ENCODE measurements at regions not wholly inside any gene's neighbourhood (a gene's known extent, or its start where the extent isn't known, plus 50 kb on each side); places are given as distances from the start of the nearest gene placed in this dataset.
"Not testable (repeated sequence)": the region's sequence is repeated elsewhere in the genome, so short reads cannot be mapped to it uniquely, and the experiment has no call there.

DNA sequence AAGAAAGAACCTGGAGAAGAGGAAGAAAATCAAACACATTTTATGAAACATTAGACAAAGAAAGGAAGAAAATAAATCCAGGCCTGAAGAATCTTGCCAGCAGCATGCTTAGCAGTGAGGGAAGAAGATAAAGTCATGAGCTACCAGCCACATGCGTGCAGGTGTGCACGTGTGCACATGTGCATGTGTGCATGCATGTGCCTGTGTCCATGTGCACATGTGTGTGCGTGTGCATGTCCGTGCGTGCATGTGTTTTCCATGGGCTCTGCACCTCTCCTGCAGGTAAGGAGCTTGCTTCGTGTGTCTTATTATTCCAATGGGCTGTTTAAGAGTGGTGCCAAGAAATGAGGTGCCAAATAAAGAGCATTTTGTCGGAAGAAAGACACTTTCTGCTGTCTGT lies 322.2 kb downstream of the FGFR2 start:
- CTCF ChIA-PET = no interaction called here
- Mint-ChIP-seq H3K36me3 (ENCODE audit: low read depth) (no peaks in the 10 kb centered on the region), H3K4me3 (no peak overlapping the region), H3K4me1 (ENCODE audit: low read depth) (no peaks in the 10 kb centered on the region), H3K27ac (no peak overlapping the region), H3K27me3 (ENCODE audit: low read depth) (no peaks in the 10 kb centered on the region), H3K9me3 (ENCODE audit: insufficient read depth) (peaks cover 9% of the 10 kb centered on the region)
- no peak for ATAC-seq
- DNase-seq = no peak
- POLR2A ChIA-PET = no interaction called here

DNA sequence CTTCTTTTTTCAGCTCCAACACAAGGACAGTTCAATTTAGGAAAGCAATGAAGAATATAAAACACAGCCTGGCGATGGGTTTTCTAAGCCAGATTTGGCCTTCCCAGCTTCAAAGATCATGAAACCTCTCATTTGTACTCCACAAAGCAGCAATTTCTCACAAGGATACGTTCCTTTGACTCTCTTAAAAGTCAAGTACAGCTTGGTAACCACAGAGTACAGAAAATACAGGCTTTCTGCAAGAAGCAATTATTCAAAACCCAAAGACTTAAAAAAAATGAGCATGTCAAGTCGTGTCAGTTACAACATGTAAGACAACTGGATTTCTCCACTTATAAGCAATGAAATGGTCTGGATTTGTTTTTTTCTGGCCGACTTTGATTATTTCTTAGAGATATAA lies 321.4 kb downstream of the FGFR2 start:
- ChIA-PET CTCF (no interaction called here), POLR2A (no interaction called here)
- H3K4me1 Mint-ChIP-seq (ENCODE audit: low read depth) = no peaks in the 10 kb centered on the region
- DNase-seq (no peak), ATAC-seq (no peak)
- H3K4me3 Mint-ChIP-seq = no peak overlapping the region
- H3K9me3 Mint-ChIP-seq (ENCODE audit: insufficient read depth) = peaks cover 9% of the 10 kb centered on the region
- H3K36me3 Mint-ChIP-seq (ENCODE audit: low read depth) = no peaks in the 10 kb centered on the region
- H3K27me3 Mint-ChIP-seq (ENCODE audit: low read depth) = no peaks in the 10 kb centered on the region
- no peak overlapping the region for H3K27ac Mint-ChIP-seq

DNA sequence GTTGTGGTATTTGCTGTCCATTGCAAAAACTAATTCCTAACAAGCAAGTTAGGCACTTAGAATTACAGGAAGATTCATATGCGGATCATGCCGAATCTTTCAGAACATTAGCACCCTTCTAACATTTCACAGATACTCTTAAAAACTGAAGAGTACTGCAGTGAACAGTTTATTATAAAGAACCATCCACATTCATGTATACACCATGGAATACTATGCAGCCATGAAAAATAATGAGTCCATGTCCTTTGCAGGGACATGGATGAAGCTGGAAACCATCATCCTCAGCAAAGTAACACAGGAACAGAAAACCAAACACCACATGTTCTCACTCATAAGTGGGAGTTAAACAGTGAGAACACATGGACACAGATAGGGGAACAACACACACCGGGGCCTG lies 319.9 kb downstream of the FGFR2 start:
- H3K4me1 Mint-ChIP-seq (ENCODE audit: low read depth); DNase-seq; POLR2A ChIA-PET; H3K27ac Mint-ChIP-seq; H3K27me3 Mint-ChIP-seq (ENCODE audit: low read depth); H3K4me3 Mint-ChIP-seq; ATAC-seq; H3K9me3 Mint-ChIP-seq (ENCODE audit: insufficient read depth); CTCF ChIA-PET; H3K36me3 Mint-ChIP-seq (ENCODE audit: low read depth): not testable (repeated sequence)

DNA sequence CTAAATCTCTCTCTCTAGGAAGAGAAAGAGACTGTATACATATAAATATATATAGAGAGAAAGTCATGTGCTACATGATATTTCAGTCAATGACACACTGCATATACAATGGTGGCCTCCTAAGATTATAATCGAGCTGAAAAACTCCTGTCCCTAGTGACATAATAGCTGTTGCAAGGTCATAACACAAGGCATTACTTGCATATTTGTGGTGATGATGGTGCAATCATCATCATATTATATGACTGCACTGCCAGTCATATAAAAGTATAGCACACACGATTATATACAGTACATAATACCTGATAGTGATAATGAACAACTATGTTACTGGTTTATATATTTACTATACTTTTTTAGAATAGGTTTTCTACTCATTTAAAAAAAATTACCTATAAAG lies 316.7 kb downstream of the FGFR2 start:
- no peak overlapping the region for H3K27ac Mint-ChIP-seq
- POLR2A ChIA-PET = no interaction called here
- CTCF ChIA-PET = no interaction called here

DNA sequence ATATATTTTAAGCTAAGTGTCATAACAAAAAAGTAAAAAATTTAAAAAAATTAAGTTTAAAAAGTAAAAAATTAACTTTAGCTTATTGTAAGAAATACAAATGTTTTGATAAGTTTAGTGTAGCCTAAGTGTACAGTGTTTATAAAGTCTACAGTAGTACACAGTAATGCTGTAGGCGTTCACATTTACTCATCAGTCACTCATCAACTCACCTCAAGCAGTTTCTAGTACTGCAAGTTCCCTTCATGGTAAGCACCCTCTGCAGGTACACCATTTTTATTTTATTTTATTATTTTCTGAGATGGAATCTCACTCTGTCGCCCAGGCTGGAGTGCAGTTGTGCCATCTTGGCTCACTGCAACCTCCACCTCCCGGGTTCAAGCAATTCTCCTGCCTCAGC lies 316.0 kb downstream of the FGFR2 start:
- Mint-ChIP-seq H3K36me3 (ENCODE audit: low read depth) (no peaks in the 10 kb centered on the region), H3K9me3 (ENCODE audit: insufficient read depth) (peaks cover 6% of the 10 kb centered on the region), H3K4me1 (ENCODE audit: low read depth) (no peaks in the 10 kb centered on the region), H3K27ac (no peak overlapping the region), H3K4me3 (no peak overlapping the region), H3K27me3 (ENCODE audit: low read depth) (no peaks in the 10 kb centered on the region)
- DNase-seq = no peak
- POLR2A ChIA-PET = no interaction called here
- CTCF ChIA-PET = no interaction called here
- no peak for ATAC-seq

More for the DNA sequence above, 316.7 kb downstream of the FGFR2 start:
- H3K4me3 Mint-ChIP-seq = no peak overlapping the region
- H3K27me3 Mint-ChIP-seq (ENCODE audit: low read depth) = no peaks in the 10 kb centered on the region
- no peak for ATAC-seq
- H3K9me3 Mint-ChIP-seq (ENCODE audit: insufficient read depth) = peaks cover 6% of the 10 kb centered on the region
- DNase-seq = no peak
- H3K4me1 Mint-ChIP-seq (ENCODE audit: low read depth) = no peaks in the 10 kb centered on the region
- H3K36me3 Mint-ChIP-seq (ENCODE audit: low read depth) = no peaks in the 10 kb centered on the region

DNA sequence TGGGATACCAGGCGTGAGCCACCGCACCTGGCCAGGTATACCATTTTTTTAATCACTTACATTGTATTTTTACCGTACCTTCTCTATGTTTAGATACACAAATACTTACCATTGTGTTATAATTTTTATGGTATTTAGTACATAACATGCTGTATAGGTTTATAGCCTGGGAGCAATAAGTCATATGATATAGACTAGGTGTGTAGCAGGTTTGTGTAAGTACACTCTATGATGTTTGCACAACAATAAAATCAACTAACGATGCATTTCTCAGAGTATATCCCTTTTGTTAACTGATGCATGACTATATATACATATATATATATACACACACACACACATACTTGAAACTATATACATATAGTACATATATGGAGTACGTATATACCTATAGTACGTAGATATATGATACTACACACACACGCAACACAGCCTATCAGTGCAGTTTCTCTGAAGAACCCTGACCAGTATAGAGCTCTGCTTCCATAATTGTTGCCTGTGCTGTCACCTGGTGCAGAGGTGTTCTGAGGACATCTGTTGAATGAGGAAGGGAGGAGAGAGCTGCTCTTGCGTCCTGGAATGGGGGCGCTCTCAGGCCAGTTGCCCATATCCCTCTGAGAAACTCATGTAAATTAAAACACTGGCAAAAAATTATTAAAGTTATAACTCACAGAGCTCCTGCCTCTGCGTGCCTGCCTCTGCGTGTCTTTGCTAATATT lies 315.3 kb downstream of the FGFR2 start:
- Mint-ChIP-seq H3K36me3 (ENCODE audit: low read depth) (no peaks in the 10 kb centered on the region), H3K27me3 (ENCODE audit: low read depth) (no peaks in the 10 kb centered on the region), H3K9me3 (ENCODE audit: insufficient read depth) (no peaks in the 10 kb centered on the region), H3K27ac (no peak overlapping the region), H3K4me1 (ENCODE audit: low read depth) (no peaks in the 10 kb centered on the region), H3K4me3 (no peak overlapping the region)
- DNase-seq (no peak), ATAC-seq (no peak)
- POLR2A ChIA-PET = no interaction called here
- CTCF ChIA-PET = no interaction called here

DNA sequence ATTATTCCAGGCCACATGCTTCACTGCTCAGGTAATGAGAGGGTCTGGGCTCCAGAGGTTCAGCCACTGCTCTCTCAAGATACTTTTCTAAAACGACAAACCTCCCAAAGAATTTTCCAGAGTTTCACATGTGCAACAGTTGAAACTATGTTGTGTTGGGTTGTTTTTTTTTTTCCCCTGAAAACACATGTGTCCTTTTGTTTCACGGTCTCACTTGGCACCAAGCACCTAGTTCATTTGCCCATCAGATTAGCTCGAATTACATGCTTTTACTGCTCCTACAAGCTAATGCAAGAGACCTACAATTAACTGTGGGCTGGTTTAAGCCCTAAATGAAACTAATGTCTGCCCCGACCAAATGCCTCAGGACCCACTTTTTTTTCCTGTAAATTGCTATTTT lies 313.3 kb downstream of the FGFR2 start:
- POLR2A ChIA-PET = no interaction called here

DNA sequence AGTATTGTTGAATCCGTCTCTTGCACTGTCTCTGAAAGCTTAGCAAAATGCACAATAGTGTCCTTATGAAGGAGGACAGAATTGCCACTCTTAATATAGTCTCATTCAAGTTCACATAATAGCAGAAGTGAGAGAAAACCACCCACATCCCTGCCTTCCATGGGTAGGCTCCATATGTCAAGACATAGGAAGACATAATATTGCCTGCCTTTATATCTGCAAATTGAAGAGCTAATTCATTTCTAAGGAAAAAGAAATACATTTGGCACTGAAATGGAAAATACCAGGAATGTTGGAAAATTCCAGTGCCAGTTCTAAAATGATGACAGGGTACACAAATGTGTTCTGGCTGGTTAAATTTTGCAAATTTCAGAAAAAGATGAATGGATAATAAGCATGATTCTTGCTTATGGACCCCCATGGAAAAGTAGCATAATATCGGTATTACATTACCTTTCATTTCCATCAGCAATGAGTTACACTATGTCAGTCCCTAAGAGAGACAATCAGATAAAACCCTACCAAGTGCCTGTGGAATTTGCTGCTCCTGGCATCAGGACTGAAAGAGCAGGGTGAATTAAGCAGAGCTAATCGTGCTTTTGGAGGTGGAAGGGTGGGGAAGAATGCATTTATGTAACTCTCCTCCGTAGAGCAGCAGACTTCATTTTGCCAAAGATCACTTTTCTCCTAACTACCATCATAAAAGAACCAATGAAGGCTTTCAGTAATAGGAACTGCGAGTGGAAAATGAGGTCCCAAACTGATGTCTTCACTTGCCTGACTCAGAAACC lies 312.6 kb downstream of the FGFR2 start:
- H3K27me3 Mint-ChIP-seq (ENCODE audit: low read depth) = no peaks in the 10 kb centered on the region
- ATAC-seq = no peak
- POLR2A ChIA-PET = no interaction called here

More for the DNA sequence above, 313.3 kb downstream of the FGFR2 start:
- Mint-ChIP-seq H3K27me3 (ENCODE audit: low read depth) (no peaks in the 10 kb centered on the region), H3K4me1 (ENCODE audit: low read depth) (no peaks in the 10 kb centered on the region), H3K27ac (no peak overlapping the region), H3K36me3 (ENCODE audit: low read depth) (no peaks in the 10 kb centered on the region), H3K9me3 (ENCODE audit: insufficient read depth) (no peaks in the 10 kb centered on the region), H3K4me3 (no peak overlapping the region)
- no peak for ATAC-seq
- no peak for DNase-seq
- CTCF ChIA-PET = no interaction called here

DNA sequence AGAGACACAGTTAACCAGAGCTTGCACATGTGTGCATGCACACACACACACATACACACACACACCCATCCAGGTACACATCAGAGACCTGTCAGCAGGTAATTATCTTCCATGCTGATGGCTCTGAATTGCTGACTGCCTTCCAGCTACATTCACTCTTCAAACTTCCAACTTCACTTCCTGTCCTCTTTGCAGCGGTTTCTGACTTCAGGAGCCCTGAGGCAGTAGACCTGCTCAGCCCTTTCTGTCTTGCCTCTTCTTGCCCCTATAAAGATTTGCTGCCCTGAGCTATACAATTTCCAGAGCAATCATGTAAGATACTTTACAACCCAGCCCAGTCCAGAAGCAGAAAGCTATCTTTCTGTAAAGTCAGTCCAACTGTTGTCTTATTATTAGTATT lies 310.2 kb downstream of the FGFR2 start:
- no peaks in the 10 kb centered on the region for H3K9me3 Mint-ChIP-seq (ENCODE audit: insufficient read depth)
- no peak overlapping the region for H3K27ac Mint-ChIP-seq
- ChIA-PET CTCF (no interaction called here), POLR2A (no interaction called here)
- no peak for ATAC-seq
- no peak overlapping the region for H3K4me3 Mint-ChIP-seq
- no peaks in the 10 kb centered on the region for H3K36me3 Mint-ChIP-seq (ENCODE audit: low read depth)
- no peaks in the 10 kb centered on the region for H3K4me1 Mint-ChIP-seq (ENCODE audit: low read depth)
- no peaks in the 10 kb centered on the region for H3K27me3 Mint-ChIP-seq (ENCODE audit: low read depth)
- no peak for DNase-seq

More for the DNA sequence above, 312.6 kb downstream of the FGFR2 start:
- Mint-ChIP-seq H3K4me3 (no peak overlapping the region), H3K36me3 (ENCODE audit: low read depth) (no peaks in the 10 kb centered on the region), H3K9me3 (ENCODE audit: insufficient read depth) (no peaks in the 10 kb centered on the region), H3K27ac (no peak overlapping the region), H3K4me1 (ENCODE audit: low read depth) (no peaks in the 10 kb centered on the region)
- CTCF ChIA-PET = no interaction called here
- no peak for DNase-seq

DNA sequence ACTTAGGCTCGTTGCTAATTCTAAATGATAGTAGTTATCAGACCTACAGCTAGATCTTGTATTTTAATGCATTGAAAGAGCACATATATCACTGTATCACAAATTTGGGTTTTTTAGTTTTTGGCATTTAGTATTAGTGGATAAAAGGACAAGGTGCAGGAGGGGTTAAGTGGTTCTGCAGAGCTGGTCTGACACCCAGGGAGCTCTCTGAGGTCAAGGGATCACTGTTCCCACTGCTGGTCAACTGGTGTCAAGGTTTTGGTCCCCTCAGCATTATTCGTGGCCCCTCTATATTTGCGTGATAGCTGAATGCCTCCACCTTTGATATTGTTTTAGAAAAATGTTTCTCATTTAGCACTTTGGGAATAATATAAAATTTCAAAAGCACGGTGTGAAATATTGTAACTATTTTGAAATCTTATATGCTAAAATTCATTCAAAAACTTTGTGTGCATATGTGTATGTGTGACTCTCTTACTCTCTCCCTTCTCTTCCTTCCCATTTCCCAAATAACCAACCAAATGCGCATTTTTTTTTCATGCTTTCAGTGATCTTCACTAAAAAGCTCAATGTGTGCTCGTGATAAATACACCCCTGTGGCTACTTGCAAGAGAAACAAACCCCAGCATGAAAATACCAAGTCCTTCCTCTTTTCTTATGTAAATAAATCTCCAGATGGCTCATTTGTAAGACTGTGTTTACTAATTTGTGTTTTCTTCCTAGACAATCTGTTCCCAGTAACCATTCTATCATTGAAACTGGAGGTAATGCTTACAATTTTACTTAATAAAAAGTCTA lies 309.2 kb downstream of the FGFR2 start:
- Mint-ChIP-seq H3K4me1 (ENCODE audit: low read depth) (no peaks in the 10 kb centered on the region), H3K4me3 (no peak overlapping the region), H3K9me3 (ENCODE audit: insufficient read depth) (no peaks in the 10 kb centered on the region), H3K27me3 (ENCODE audit: low read depth) (no peaks in the 10 kb centered on the region), H3K36me3 (ENCODE audit: low read depth) (no peaks in the 10 kb centered on the region), H3K27ac (no peak overlapping the region)
- CTCF ChIA-PET = no interaction called here
- ATAC-seq = no peak
- DNase-seq = no peak
- POLR2A ChIA-PET = no interaction called here

DNA sequence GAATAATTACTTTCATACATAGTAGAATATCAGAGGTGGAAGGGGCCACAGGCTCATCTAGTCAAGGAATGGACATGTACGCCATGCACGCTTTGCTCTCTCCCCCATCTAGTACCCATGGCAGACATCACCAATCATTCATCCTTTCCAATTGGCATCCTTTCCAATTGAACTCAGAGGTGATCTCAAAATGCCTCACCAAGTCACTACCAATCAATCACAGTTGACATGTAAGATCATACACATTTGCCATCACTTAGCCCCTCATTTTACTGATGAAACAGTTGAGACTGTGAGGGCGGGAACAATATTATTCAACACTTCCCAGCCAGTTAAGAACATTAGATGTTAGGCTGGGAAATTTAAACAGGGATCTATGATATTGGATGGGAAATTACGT lies 308.4 kb downstream of the FGFR2 start:
- POLR2A ChIA-PET = no interaction called here
- no peak for ATAC-seq
- CTCF ChIA-PET = no interaction called here
- Mint-ChIP-seq H3K4me1 (ENCODE audit: low read depth) (no peaks in the 10 kb centered on the region), H3K27ac (no peak overlapping the region), H3K27me3 (ENCODE audit: low read depth) (no peaks in the 10 kb centered on the region), H3K4me3 (no peak overlapping the region), H3K36me3 (ENCODE audit: low read depth) (no peaks in the 10 kb centered on the region), H3K9me3 (ENCODE audit: insufficient read depth) (no peaks in the 10 kb centered on the region)
- no peak for DNase-seq

DNA sequence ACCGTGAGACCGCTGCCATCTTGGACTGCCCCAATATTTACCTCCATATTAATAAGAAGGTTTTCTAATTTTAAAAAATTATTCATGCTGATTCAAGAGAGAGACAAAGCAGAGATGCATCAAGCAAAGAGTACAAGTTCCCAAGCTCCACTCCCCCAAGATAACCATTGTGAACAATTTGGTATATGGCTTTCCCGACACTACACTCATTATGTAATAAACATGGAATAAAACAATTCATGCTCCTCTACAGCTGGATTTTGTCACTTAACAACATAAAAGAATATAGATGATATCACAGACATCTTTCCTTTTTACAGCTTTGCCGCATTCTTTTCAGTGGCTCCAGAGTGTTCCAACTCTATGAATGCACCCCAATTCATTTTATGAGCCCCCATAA lies 307.6 kb downstream of the FGFR2 start:
- ATAC-seq (no peak), DNase-seq (no peak)
- Mint-ChIP-seq H3K9me3 (ENCODE audit: insufficient read depth) (no peaks in the 10 kb centered on the region), H3K4me3 (no peak overlapping the region), H3K27ac (no peak overlapping the region), H3K4me1 (ENCODE audit: low read depth) (no peaks in the 10 kb centered on the region), H3K36me3 (ENCODE audit: low read depth) (no peaks in the 10 kb centered on the region), H3K27me3 (ENCODE audit: low read depth) (no peaks in the 10 kb centered on the region)
- CTCF ChIA-PET = no interaction called here
- POLR2A ChIA-PET = no interaction called here

Data from activated CD8-positive, alpha-beta T cell treated with anti-CD3 and anti-CD28 coated beads, Interleukin-2, amount 10 ng/mL, durations not matched to agents 7 days and 5 days (primary cell).